ENCODE measurements at regions not wholly inside any gene's neighbourhood (a gene's known extent, or its start where the extent isn't known, plus 50 kb on each side); places are given as distances from the start of the nearest gene placed in this dataset.
"Not testable (repeated sequence)": the region's sequence is repeated elsewhere in the genome, so short reads cannot be mapped to it uniquely, and the experiment has no call there.

DNA sequence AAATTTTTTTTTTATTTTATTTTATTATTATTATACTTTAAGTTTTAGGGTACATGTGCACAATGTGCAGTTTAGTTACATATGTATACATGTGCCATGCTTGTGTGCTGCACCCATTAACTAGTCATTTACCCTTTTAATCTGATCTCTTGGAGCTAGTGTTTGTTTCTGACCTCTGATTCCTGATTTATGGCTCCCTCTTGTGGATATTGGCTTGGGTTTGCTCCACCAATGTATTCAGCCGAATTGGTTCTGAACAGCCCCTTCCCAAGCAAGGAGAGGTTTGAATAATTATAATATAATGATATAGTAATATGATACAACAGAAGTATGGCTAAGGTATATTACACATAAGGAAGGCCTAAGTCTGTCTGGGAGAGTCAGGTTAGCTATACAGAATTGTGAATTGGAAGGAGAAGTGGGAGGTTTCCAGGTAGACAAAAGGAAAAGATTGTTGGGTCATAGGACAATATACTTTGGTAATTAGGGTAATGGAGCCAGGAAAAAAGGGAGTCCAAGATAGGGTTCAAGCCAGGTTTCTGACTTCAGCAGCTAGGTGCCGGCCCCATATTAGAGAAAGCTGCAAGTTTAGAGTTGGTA, 53.1 kb upstream of the HMCN1 start:
- no peak for DNase-seq (ENCODE audit: low read depth in 2 of 2)

DNA sequence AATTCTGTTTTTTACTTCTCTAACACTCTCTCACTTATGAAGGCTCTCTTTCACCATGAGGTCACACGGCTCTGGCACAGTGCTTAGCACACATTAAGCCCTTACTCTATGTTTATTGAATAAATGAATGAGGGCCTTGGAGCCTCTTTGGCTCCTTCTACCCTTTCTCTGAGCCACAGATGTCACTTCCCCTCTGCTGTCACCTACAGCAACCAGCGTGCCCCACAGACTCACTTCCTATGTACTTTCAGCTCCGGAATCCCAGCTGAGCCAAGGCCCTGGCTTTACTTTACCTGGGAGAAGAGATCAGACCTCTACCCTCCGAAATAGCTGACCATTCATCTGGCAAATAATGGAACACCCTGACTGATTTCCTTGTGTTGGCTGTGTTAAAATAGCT, 53.7 kb upstream of the HMCN1 start:
- no peak for DNase-seq (ENCODE audit: low read depth in 2 of 2)

DNA sequence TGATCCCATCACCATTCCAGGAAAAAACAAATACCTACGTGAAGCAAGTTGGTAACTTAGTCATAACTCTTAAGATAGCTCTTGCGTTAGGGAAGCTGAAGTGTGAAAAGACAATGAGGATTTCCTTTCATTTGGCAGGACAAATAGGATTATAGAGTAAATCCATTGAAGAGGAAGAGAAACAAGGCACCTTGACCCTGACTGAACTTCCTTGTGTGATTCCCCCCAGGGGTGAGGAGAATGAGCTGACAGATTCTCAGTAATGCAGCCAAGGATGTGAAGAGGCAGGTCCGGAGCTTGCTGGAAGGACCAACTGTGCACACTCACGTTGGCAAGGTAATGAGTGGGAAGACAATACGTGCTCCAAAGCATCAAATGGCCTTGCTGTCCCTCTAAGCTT, 55.0 kb upstream of the HMCN1 start:
- DNase-seq (ENCODE audit: low read depth in 2 of 2) = no peak

DNA sequence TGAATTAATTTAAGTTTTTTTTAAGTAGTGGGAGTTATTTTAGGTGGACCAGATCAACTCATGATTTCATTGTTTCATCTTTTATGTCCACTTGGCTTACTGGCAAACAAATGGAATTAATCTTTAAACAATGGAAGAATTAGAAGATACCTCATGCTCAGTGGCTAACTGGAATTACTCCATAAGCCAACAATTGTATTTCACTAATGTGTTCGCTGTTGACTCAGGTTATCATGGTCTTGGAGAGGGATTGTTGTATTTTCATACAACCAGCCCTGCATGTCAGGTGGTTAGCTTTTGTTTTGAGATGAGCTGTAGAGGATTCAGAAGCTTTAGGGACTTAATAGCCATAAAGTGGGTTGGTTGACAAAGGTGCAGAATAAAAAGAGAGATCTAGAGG, 57.2 kb upstream of the HMCN1 start:
- no peak for DNase-seq (ENCODE audit: low read depth in 2 of 2)

DNA sequence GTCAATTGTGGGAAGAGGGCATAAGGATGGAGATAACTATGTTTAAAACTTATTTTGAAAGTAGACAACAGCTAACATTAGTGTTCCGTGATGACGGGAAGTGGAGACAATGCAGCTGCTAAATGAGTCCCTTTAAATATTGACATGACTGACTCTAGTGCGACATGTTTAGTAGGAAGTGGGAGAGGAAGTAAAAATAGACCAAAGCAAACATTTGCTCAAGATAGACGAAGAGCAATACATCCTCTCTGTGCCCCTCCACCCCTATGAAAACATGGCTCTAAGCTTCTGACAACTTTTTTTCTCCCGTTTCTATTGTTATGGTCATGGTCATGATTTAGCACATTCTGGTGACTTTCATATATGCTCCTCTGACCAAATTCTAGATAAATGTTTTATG, 60.0 kb upstream of the HMCN1 start:
- DNase-seq (ENCODE audit: low read depth in 2 of 2) = no peak

DNA sequence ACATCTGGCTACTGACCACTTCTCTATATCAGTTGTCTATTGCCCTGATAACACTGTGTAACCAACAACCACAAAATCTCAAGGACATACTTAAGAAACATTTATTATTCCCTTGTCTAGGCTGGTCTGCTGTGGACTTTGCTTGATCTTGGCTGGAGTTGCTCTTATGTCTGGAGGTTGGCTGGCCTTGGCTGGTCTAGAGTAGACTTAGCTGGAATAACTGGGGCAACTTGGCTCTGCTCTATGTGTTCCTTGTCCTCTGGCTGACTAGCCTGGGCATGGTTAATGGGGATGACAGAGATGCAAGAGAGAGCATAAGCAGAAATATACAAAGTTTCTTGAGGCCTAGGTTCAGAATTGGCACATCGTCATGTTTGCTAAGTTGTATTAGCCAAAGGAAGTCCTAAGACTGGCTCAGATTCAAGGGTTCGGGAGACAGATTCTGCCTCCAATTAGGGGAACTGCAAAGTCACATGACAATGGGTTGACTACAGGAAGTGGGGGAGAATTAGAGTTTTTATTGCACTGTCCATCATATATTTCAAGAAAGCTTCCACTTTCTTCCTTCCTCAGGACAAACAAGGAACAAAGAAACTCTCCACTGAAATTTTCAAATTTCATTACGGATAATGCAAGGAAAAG, 61.4 kb upstream of the HMCN1 start:
- no peak for DNase-seq (ENCODE audit: low read depth in 2 of 2)

DNA sequence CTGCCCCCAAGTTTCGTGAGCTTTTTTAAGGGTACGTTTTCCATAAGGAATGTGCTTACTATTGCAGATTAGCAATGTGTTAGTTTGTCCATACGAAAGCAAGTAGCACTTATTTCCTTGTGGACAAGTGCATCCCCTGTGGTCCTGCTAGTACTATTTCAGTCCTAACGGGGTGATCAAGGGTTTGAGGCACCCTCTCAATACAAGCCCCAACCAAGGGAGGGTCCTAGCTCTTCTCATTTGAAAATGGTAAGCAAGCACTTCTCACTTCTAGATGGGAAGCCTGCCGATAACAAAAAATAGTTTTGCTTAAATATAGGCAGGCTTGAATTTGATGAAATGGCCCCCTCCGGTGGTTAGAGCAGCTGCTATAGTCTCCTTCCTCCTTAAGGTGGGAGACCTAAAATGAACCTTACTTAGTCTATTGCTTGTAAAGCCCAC, 64.0 kb upstream of the HMCN1 start:
- peak in 1 of 2 donors; percentile 8 for DNase-seq (ENCODE audit: low read depth in 2 of 2)

DNA sequence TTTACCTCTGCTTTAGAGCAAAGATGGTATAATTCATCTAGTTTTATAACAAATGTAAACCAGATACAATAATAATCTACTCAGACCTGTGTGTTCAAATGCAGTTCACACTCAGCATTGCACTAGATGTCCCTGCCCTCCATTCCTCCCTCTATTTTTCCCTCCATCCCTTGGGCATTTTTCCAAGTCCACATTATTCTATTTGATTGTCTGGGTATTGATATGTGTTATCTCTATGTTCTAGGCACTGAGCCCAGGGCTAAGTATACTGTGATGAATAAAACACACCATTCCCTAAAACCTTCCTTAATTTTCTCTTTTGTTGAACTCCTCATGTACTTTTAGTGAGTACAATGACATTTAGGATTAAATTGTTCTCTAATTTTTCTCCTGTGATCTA, 66.2 kb upstream of the HMCN1 start:
- DNase-seq (ENCODE audit: low read depth in 2 of 2) = no peak

DNA sequence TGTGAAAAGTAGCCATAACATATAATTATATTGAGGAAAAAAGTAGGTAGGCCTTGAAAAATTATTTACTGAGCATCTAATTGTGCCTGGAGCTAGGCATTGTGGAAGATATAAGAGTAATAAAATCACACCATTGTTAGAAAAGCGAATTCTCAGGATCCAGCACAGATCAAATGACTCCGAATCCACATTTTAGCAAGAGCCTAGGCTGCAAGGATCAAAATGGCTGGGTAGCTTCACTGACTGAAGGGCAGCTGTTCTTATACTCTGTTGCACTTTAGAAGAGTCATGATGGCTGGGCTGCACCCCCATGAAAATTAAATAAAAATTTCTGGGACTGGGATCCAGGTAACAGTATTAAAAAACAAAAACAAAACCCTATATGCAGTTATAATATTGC, 67.6 kb upstream of the HMCN1 start:
- no peak for DNase-seq (ENCODE audit: low read depth in 2 of 2)

DNA sequence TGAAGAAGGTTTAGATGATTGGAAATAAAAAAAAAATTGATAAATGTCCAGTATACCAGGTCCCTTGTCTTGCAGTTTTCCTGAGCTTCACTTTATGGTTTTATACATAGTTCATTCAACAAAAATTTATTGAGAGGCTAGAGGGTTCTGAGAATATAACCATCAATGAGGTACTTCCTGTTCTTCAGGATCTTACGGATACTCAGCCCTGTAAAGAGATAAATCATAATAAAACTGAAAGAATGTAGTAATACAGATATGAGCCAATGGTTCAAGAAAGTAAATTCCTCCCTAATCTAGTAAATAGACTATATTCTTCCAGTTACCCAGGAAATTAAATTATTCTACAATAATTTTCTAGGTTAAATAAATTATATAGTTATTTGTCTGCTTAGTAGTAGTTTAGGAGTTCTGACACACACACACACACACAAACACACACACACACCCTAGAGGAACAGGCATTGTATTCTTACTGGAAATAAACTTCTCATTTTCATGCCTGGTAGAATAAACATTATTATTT, 70.4 kb upstream of the HMCN1 start:
- no peak for DNase-seq (ENCODE audit: low read depth in 2 of 2)

DNA sequence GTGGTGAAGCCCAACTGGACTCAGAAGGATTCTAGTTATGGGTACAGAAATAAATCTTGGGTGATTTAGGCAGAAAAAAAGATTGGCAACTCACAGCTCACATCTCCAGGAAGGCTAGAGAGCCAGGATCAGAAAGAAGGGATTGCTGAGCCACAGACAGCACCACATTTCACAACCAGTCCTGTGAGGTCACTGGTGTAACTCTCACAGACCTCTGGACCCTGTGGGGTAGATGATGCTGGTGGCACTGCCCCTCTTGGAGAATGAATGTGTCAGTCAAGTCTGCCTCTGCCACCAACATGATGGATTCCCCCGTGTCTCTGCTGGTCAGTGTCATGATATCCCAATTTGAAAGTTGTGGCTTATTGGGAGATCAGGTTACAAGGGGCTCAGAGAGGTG, 70.9 kb upstream of the HMCN1 start:
- DNase-seq (ENCODE audit: low read depth in 2 of 2) = no peak

DNA sequence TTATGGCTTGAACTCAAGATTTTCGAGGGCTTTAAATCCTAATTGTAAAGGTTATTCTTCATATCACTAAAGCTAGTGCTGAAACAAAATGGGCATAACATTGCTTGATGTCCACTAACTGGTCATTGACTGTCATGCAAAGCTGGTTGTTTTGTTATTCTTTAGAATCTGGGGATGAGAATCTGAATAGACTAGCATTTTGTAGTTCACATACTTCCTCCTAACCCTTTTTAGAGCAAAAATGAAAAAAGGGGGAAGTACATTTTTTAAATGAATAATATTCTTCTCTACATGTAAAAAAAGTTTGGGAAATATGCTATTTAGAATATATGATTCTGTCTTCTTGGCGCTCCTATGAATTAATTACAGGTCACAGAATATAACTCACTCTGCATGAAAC, 72.2 kb upstream of the HMCN1 start:
- no peak for DNase-seq (ENCODE audit: low read depth in 2 of 2)

DNA sequence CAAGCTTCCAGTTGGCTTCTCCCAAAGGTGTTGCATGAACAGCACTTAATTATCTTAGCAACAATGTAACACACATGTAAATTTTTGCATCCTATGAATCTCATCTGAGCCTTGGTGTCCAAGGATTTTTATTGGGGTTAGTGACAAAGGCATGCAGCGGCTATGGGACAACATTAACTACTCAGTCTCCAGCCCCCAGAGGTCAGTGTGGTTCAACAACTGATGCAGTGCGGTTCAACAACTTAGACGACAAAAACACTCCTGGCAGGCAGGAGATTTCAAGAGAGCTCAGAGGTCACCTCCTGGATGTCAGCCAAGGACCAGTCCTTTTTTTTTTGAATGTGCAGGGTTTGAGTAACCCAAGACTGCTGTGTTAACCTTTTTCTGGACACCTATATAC, 77.5 kb upstream of the HMCN1 start:
- no peak for DNase-seq (ENCODE audit: low read depth in 2 of 2)

DNA sequence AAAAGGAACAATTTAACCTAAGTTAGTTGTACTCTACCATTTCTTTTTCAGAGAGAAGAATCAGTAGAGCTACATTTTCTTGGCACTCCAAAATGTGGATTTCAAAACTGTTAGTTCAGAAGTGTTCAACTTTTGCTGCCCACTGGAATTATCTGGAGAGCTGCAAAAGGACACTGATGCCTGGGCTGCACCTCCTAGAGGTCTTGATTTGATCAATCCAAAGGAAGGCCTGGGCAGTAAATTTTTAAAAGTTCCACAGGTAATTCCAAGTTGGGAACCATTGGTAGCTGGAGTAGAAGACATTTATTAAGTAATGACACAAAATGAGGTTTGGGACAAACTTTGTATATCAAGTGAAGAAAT, 79.3 kb upstream of the HMCN1 start:
- DNase-seq (ENCODE audit: low read depth in 2 of 2) = no peak

DNA sequence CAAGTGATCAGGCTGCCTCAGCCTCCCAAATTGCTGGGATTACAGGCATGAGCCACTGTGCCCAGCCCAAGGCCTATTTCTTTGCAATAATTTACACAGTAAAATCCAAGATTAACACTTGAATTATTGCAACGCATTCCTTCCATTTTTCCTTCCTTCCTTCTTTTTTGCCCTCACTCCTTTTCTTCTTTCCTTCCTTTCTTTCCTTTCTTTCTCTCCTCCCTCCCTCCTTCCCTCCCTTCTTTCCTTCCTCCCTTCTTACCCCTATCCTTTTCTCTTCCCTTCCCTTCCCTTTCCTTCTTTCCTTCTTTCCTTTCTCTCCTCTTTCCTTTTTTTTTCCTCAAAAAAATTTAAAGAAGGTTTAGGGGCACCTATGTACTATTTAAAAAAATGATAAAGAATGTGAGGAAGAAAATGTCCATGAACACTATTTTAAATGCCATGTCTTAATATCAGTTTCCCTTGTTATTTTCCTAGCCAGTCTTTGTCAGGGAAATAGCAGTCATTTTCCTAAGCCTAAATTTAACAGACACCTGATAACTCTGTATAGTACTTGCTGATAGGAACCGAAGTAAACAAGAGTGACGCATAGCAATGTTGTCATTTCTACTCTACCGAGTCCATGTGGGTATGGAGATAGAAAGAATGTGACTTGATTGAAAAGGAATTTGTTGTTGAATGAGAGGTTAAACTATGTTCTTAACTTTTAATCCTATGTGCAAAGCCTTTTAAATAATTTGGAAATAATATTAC, 79.8 kb upstream of the HMCN1 start:
- no peak for DNase-seq (ENCODE audit: low read depth in 2 of 2)

DNA sequence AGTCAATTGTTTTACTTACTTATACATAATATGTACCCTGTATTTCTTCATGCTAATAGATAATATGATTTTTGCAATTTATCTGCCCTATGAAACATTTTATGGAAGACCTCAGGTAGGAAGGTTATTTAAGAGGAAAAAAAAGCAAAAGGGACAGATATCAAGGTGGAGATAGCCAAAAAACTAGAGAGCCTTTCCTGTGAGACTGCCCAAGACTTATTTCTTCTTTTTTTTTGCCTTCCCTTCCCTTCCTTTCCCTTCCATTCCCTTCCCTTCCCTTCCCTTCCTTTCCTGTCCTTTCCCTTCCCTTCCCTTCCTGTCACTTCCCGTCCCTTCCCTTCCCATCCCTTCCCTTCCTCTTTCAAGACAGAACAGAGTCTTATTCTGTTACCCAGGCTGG, 80.6 kb upstream of the HMCN1 start:
- DNase-seq (ENCODE audit: low read depth in 2 of 2) = no peak

DNA sequence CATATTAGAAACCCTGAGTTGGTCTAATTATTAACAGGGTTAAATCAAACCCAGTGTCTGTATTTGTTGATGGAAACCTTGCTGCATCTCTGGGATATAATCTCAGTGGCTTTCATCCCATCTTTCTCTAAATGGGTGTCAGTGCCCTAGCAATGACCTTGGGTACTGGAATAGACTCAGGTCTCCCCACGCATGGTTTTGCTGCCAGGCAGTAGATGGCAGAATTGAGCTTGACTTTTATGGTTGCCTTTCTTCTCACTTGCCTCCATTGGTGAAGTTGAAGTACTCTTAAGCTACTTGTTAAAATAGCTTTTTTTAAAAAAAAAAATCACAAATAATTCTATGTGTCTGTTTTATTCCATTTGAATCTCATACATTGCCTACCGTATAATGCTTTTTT, 81.8 kb upstream of the HMCN1 start:
- no peak for DNase-seq (ENCODE audit: low read depth in 2 of 2)

DNA sequence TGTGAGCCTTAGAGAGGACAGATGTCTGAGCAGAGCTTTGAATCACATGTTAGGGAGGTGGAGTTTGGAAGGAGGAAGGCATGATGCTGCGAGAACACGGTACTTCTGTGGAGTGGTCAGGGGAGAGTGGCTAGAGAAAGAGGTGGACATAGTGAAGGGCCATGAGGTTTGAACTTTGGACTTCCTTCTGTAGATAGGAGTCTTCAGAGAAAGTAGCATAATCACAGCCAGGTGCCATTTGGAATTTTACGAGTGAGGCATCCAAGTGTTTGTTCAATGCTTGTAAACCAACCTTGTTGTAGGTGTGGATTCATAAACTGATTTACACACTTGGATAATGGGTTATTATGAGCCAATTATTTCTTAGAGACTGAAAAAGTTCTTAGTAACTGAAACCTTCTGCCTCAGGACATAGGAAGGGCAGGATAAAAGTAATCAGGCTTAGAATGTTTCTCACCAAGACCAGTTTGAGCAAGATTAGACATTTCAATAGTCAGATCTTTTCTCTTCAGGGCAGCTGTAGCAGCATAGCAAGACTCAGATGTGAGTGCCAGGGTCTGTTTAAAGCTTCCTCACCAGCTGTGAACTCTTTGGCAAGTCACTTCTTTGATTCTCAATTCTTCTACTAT, 83.5 kb upstream of the HMCN1 start:
- no peak for DNase-seq (ENCODE audit: low read depth in 2 of 2)

DNA sequence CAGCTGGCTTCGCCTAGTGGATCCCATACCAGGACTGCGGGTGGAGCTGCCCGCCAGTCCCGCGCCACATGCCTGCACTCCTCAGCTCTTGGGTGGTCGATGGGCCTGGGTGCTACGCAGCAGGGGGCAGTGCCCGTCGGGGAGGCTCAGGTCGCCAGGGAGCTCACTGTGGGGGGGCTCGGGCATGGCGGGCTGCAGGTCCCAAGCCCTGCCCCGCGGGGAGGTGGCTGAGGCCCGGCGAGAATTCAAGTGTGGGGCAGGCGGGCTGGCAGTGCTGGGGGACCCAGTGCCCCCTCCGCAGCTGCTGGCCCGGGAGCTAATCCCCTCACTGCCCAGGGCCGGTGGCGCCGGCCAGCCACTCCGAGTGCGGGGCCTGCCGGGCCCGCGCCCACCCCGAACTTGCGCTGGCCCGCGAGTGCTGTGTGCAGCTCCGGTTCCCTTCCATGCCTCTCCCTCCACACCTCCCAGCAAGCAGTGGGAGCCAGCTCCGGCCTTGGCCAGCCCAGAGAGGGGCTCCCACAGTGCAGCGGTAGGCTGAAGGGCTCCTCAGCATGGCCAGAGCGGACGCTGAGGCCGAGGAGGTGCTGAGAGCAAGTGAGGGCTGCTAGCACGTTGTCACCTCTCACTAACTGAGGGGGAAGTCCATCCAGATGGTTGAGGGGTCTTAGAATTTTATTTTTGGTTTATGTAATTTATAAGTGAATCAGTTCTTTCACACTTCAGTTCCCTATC, 85.2 kb upstream of the HMCN1 start:
- no peak for DNase-seq (ENCODE audit: low read depth in 2 of 2)

DNA sequence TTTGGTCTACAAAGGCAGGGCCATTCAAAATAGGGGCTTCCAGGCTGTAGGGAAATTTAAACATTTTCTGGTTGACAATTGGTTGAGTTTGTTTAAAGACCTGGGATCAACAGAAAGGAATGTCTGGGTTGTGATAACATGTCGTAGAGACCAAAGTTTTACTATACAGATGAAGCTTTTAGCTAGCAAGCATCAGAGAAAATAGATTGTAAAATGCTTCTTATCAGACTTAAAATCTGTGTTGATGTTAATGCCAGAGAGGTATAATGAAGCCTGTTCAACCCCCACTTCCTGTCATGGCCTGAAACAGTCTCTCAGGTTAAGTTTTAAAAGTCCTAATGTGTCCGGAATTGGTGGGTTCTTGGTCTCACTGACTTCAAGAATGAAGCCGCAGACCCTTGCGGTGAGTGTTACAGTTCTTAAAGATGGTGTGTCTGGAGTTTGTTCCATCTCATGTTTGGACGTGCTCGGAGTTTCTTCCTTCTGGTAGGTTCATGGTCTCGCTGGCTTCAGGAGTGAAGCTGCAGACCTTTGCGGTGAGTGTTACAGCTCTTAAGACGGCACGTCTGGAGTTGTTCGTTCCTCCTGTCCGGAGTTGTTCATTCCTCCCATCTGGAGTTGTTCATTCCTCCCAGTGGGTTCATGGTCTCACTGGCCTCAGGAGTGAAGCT, 86.5 kb upstream of the HMCN1 start:
- not testable (repeated sequence) for DNase-seq (ENCODE audit: low read depth in 2 of 2)

DNA sequence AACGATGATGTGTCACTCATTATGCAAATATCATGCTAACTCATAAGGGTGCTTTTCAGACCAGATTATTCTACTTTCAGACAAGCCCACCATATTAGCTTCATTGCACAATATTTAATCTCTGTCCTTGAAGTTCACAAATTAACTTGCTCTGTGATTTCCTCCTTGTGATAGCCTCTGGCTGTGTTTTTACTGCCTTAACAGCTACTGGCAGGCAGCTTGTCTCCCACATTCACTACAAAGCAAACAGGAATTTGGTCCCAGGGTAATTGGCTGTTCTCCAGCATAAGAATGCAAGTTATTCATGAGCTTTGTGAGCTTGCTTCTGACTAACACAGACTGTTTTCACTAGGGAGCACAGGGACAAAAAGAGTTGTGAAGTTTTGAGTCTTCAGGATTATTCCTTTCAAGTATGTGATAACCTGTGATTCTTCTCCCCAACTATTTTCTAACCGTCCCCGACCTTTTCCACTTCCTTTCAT, 87.9 kb upstream of the HMCN1 start:
- DNase-seq (ENCODE audit: low read depth in 2 of 2) = no peak
